WTC11 (cell line): ENCODE measurements at regions not wholly inside any gene's neighbourhood (a gene's known extent, or its start where the extent isn't known, plus 50 kb on each side); places are given as distances from the start of the nearest gene placed in this dataset.

Experiments used
- CREB1 ChIP-seq: sonication (generic); formaldehyde crosslinking; IDR thresholded peaks from 2 replicates; pipeline ENCODE4 v1.8.0; 2023; ENCODE audit warnings: mild to moderate bottlenecking, missing genetic modification reagents
- CTCF ChIP-seq: fragments of 200-600 bp; IDR thresholded peaks from 2 replicates; pipeline ENCODE4 v1.8.0; 2022; ENCODE audit warnings: antibody characterized with exemption

DNA sequence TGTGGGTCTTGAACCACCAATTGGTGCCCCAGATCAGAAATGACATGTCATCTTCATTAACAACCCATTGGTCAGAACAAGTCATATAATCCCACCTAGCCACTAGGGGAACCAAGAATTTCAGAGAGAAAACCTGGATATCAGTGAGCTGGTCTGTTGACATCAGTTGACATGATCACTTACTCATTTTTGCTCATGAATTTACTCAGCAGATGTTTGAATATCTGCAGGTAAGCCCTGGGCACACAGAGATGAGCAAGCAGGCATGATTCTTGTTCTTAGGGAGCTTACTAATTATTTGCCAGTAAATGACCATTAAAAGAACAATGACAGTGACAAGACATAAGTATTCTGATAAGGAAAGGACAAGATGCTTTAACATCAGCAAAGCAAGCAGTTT is 64.3 kb upstream of the PLCL2 start:
- TF ChIP-seq CTCF = no peak
- no peak for TF ChIP-seq CREB1 (CRISPR knock-in tag)
